Neuronal stem cell (in vitro differentiated cells): ENCODE measurements at regions not wholly inside any gene's neighbourhood (a gene's known extent, or its start where the extent isn't known, plus 50 kb on each side); places are given as distances from the start of the nearest gene placed in this dataset.

Experiments used
- DNase-seq: peaks from one replicate; pipeline ENCODE4 v3.0.0-alpha.2; 2013; ENCODE audit warnings: low spot score
- H2AFZ ChIP-seq: one replicate; pipeline ENCODE4 v1.6.1; 2013; ENCODE audit warnings: mild to moderate bottlenecking, low read length, inconsistent platforms
- H2AK5ac ChIP-seq: 2 replicates; pipeline ENCODE4 v1.6.1; 2013; ENCODE audit warnings: low read depth, mild to moderate bottlenecking, inconsistent platforms, low read length, moderate library complexity, mixed read lengths
- H2BK120ac ChIP-seq: 2 replicates; pipeline ENCODE4 v1.6.1; 2013; ENCODE audit warnings: low read depth, mild to moderate bottlenecking, inconsistent platforms, low read length, moderate library complexity, mixed read lengths
- H2BK12ac ChIP-seq: one replicate; pipeline ENCODE4 v1.6.1; 2013; ENCODE audit warnings: low read length, inconsistent platforms
- H2BK15ac ChIP-seq: 2 replicates; pipeline ENCODE4 v1.6.1; 2013; ENCODE audit warnings: mild to moderate bottlenecking, low read length, inconsistent platforms, mixed read lengths
- H2BK5ac ChIP-seq: one replicate; pipeline ENCODE4 v1.6.1; 2013; ENCODE audit warnings: inconsistent platforms, mild to moderate bottlenecking, low read length, moderate library complexity
- H3K14ac ChIP-seq: one replicate; pipeline ENCODE4 v1.6.1; 2013; ENCODE audit warnings: low read length, inconsistent platforms
- H3K18ac ChIP-seq: 2 replicates; pipeline ENCODE4 v1.6.1; 2013; ENCODE audit warnings: low read length, inconsistent platforms
- H3K23ac ChIP-seq: 2 replicates; pipeline ENCODE4 v1.6.1; 2013; ENCODE audit warnings: low read depth, mild to moderate bottlenecking, mixed read lengths, low read length, inconsistent platforms; ENCODE audit not compliant: poor library complexity
- H3K27ac ChIP-seq: replicated peaks from 3 replicates; pipeline ENCODE4 v1.5.1; 2013; ENCODE audit warnings: low read length, inconsistent platforms
- H3K27me3 ChIP-seq, 3 experiments: 2 replicates each; pipeline ENCODE4 v1.6.1; 2013; ENCODE audit warnings: low read length in 3 of 3, mild to moderate bottlenecking in 2 of 3, inconsistent platforms in 1 of 3, low read depth in 1 of 3, mixed read lengths in 1 of 3, moderate library complexity in 1 of 3; ENCODE audit not compliant: control insufficient read depth in 3 of 3, insufficient read depth in 3 of 3
- H3K36me3 ChIP-seq, 2 donors: replicated peaks in 1 of 2; 2 replicates each; pipeline ENCODE4 v1.6.1; 2013; ENCODE audit warnings: low read length in 2 of 2; ENCODE audit not compliant: control insufficient read depth in 2 of 2, insufficient read depth in 2 of 2
- H3K4ac ChIP-seq: 2 replicates; pipeline ENCODE4 v1.6.1; 2013; ENCODE audit warnings: inconsistent platforms, mild to moderate bottlenecking, low read length, moderate library complexity
- H3K4me1 ChIP-seq, 2 donors: 1 replicate in 1 of 2; 2 replicates in 1 of 2; pipeline ENCODE4 v1.6.1; 2013; ENCODE audit warnings: low read length in 2 of 2, low read depth in 1 of 2; ENCODE audit not compliant: control insufficient read depth in 2 of 2, insufficient read depth in 1 of 2
- H3K4me2 ChIP-seq: one replicate; pipeline ENCODE4 v1.6.1; 2013; ENCODE audit warnings: mild to moderate bottlenecking, low read length, inconsistent platforms; ENCODE audit not compliant: insufficient read depth, poor library complexity, severe bottlenecking
- H3K4me3 ChIP-seq, 2 donors: 2 replicates each; pipeline ENCODE4 v1.5.1; 2013; ENCODE audit warnings: low read length in 2 of 2, mild to moderate bottlenecking in 2 of 2, inconsistent platforms in 1 of 2, moderate library complexity in 1 of 2
- H3K79me1 ChIP-seq: one replicate; pipeline ENCODE4 v1.6.1; 2013; ENCODE audit warnings: low read depth, mild to moderate bottlenecking, inconsistent platforms, low read length, moderate library complexity
- H3K9ac ChIP-seq: one replicate; pipeline ENCODE4 v1.6.1; 2013; ENCODE audit warnings: mild to moderate bottlenecking, low read depth, low read length, inconsistent platforms; ENCODE audit not compliant: poor library complexity
- H3K9me3 ChIP-seq, 2 donors: replicated peaks in 1 of 2; 2 replicates each; pipeline versions ENCODE3 to v1.6.1; 2013; ENCODE audit warnings: low read length in 2 of 2, mild to moderate bottlenecking in 2 of 2, inconsistent platforms in 1 of 2, low read depth in 1 of 2, mixed read lengths in 1 of 2, moderate library complexity in 1 of 2; ENCODE audit not compliant: control insufficient read depth in 2 of 2, insufficient read depth in 1 of 2
- H4K8ac ChIP-seq: one replicate; pipeline ENCODE4 v1.6.1; 2013; ENCODE audit warnings: low read depth, mild to moderate bottlenecking, inconsistent platforms, low read length, moderate library complexity
- H4K91ac ChIP-seq: one replicate; pipeline ENCODE4 v1.6.1; 2013; ENCODE audit warnings: low read length, low read depth, mild to moderate bottlenecking, inconsistent platforms; ENCODE audit not compliant: poor library complexity
- WGBS, 2 donors: extraction: QIAGEN DNeasy Blood & Tissue Kit; methylation state at CpG; one replicate each; pipeline ENCODE4 v1.1.7; 2013; ENCODE audit warnings: missing lambda C conversion rate in 2 of 2, mixed read lengths in 1 of 2; ENCODE audit not compliant: insufficient read length in 2 of 2, insufficient replicate concordance in 1 of 2; ENCODE audit errors: extremely low coverage in 2 of 2; 5-methylcytosine and 5-hydroxymethylcytosine counted together

DNA sequence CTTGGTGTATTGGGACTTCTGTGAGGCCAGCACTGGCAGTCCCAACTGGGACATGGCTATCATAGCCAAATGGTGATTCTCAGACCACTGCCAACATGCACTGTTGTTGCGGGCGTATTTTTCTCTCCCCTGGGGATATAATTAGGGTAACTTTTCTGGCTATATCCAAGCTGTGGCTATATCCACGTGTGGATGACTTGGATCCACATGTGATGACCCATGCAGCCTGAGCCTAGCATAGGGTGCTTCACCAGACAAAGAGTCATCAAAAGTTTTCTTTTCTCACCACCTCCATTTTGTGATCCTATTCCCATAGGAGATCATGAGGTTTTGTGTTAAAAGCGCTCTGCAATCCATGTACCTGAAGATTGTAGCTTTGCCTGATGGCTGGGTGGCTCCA is 51.2 kb upstream of the CSF3R start:
- Histone ChIP-seq H3K4ac (no peak overlapping the region), H3K14ac (no peak overlapping the region), H2BK15ac (no peak overlapping the region), H3K9me3 (peaks cover 0 to 2% of the 10 kb centered on the region in 2 donors), H3K27me3 (peaks cover 0 to 3% (median 0%) of the 10 kb centered on the region in 3 experiments), H2BK5ac (no peak overlapping the region), H3K36me3 (no peaks in the 10 kb centered on the region), H3K18ac (no peak overlapping the region), H2AFZ (no peak overlapping the region), H2AK5ac (no peak overlapping the region), H4K8ac (no peak overlapping the region), H3K4me1 (no peaks in the 10 kb centered on the region), H3K9ac (no peak overlapping the region), H3K4me3 (no peak overlapping the region), H3K27ac (no peak overlapping the region), H4K91ac (no peak overlapping the region), H3K4me2 (no peak overlapping the region), H2BK120ac (no peak overlapping the region), H3K23ac (no peak overlapping the region), H2BK12ac (no peak overlapping the region), H3K79me1 (no peaks in the 10 kb centered on the region)
- no CpG with 5 or more reads among the region's 4 CpGs for WGBS, 2 donors
- DNase-seq: no peak

DNA sequence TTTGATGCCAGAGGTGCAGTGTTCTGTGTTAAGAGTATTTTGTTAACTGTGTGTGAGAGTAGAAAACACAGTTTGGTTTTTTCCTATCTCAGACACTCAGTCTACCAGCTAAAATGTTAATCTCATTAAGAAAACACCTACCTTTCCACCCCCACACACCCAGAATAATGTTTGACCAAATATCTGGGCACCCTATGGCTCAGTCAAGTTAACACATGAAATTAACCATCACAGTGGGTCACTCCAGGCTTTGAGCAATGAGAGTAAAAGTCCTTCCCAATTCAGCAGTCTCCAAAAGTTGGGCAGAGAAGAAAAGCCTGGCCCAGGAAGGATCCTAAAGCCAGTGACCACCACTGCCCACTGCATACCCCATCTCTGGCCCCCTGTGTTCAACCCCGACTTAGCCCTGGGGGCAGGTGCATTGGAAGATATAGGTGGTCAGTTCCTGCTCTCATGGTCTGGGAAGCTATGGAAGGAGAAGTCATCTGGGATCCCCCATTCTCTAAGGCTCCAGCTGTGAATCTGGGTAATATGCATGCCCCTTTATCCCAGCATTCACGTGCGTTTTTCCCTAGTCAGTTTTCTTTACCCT is 50.2 kb upstream of the CSF3R start:
- peaks cover 0 to 3% (median 0%) of the 10 kb centered on the region in 3 experiments for H3K27me3 ChIP-seq
- no peaks in the 10 kb centered on the region for H3K79me1 ChIP-seq
- no peak for DNase-seq
- no peak overlapping the region for H2BK5ac ChIP-seq
- H3K4me2 ChIP-seq: no peak overlapping the region
- no peak overlapping the region for H3K27ac ChIP-seq
- H3K4me1 ChIP-seq: no peaks in the 10 kb centered on the region
- no peak overlapping the region for H3K23ac ChIP-seq
- H3K18ac ChIP-seq: no peak overlapping the region
- no peaks in the 10 kb centered on the region for H3K36me3 ChIP-seq
- no CpG with 5 or more reads among the region's 3 CpGs for WGBS, 2 donors
- no peak overlapping the region for H3K4me3 ChIP-seq
- no peak overlapping the region for H2AK5ac ChIP-seq
- H2AFZ ChIP-seq: no peak overlapping the region
- H2BK15ac ChIP-seq: no peak overlapping the region
- no peak overlapping the region for H3K14ac ChIP-seq
- H3K9me3 ChIP-seq: peaks cover 0 to 2% of the 10 kb centered on the region in 2 donors
- no peak overlapping the region for H3K4ac ChIP-seq
- no peak overlapping the region for H2BK120ac ChIP-seq
- no peak overlapping the region for H2BK12ac ChIP-seq
- no peak overlapping the region for H4K91ac ChIP-seq
- H3K9ac ChIP-seq: no peak overlapping the region
- no peak overlapping the region for H4K8ac ChIP-seq
